ENCODE measurements at regions not wholly inside any gene's neighbourhood (a gene's known extent, or its start where the extent isn't known, plus 50 kb on each side); places are given as distances from the start of the nearest gene placed in this dataset.

GRCh38 chr2:18422432-18423165 is 137.9 kb downstream of the RDH14 start:
- no peaks in the 10 kb centered on the region for H3K9me3 ChIP-seq (ENCODE audit: control insufficient read depth in 2 of 2, insufficient read depth in 1 of 2, low read length in 1 of 2)
- WGBS: 16% methylated on average over 2 of the region's 2 CpGs
- no peaks in the 10 kb centered on the region for H3K4me1 ChIP-seq (ENCODE audit: control insufficient read depth in 2 of 2, insufficient read depth in 2 of 2, low read length in 2 of 2)
- no peak for DNase-seq (ENCODE audit: low read depth in 6 of 9, low spot score in 9 of 9)
- no peaks in the 10 kb centered on the region for H3K27me3 ChIP-seq (ENCODE audit: control insufficient read depth in 2 of 2, insufficient read depth in 1 of 2, low read length in 1 of 2)
- no peak overlapping the region for H3K4me3 ChIP-seq (ENCODE audit: low read length in 2 of 2)
- no peak overlapping the region for H3K27ac ChIP-seq (ENCODE audit: low read depth in 1 of 2, low read length in 1 of 2)
- H3K36me3 ChIP-seq (ENCODE audit: control insufficient read depth in 2 of 2, insufficient read depth in 2 of 2, low read length in 1 of 2): no peaks in the 10 kb centered on the region

GRCh38 chr2:18413676-18414396 is 146.6 kb downstream of the RDH14 start:
- WGBS: 92% methylated on average over 2 of the region's 2 CpGs
- no peak overlapping the region for H3K27ac ChIP-seq (ENCODE audit: low read depth in 1 of 2, low read length in 1 of 2)

GRCh38 chr2:18412980-18413675 is 147.3 kb downstream of the RDH14 start:
- 94% methylated on average over 3 of the region's 3 CpGs for WGBS
- no peak overlapping the region for H3K27ac ChIP-seq (ENCODE audit: low read depth in 1 of 2, low read length in 1 of 2)
- DNase-seq (ENCODE audit: low read depth in 6 of 9, low spot score in 9 of 9): no peak
- H3K4me3 ChIP-seq (ENCODE audit: low read length in 2 of 2): no peak overlapping the region
- no peaks in the 10 kb centered on the region for H3K9me3 ChIP-seq (ENCODE audit: control insufficient read depth in 2 of 2, insufficient read depth in 1 of 2, low read length in 1 of 2)
- H3K36me3 ChIP-seq (ENCODE audit: control insufficient read depth in 2 of 2, insufficient read depth in 2 of 2, low read length in 1 of 2): no peaks in the 10 kb centered on the region
- no peaks in the 10 kb centered on the region for H3K27me3 ChIP-seq (ENCODE audit: control insufficient read depth in 2 of 2, insufficient read depth in 1 of 2, low read length in 1 of 2)
- no peaks in the 10 kb centered on the region for H3K4me1 ChIP-seq (ENCODE audit: control insufficient read depth in 2 of 2, insufficient read depth in 2 of 2, low read length in 2 of 2)

More at GRCh38 chr2:18413676-18414396, 146.6 kb downstream of the RDH14 start:
- Histone ChIP-seq H3K9me3 (ENCODE audit: control insufficient read depth in 2 of 2, insufficient read depth in 1 of 2, low read length in 1 of 2) (no peaks in the 10 kb centered on the region), H3K36me3 (ENCODE audit: control insufficient read depth in 2 of 2, insufficient read depth in 2 of 2, low read length in 1 of 2) (no peaks in the 10 kb centered on the region), H3K4me3 (ENCODE audit: low read length in 2 of 2) (no peak overlapping the region), H3K27me3 (ENCODE audit: control insufficient read depth in 2 of 2, insufficient read depth in 1 of 2, low read length in 1 of 2) (no peaks in the 10 kb centered on the region), H3K4me1 (ENCODE audit: control insufficient read depth in 2 of 2, insufficient read depth in 2 of 2, low read length in 2 of 2) (no peaks in the 10 kb centered on the region)
- DNase-seq (ENCODE audit: low read depth in 6 of 9, low spot score in 9 of 9): no peak

- 94% methylated on average over 1 of the region's 1 CpG for WGBS
Observed at GRCh38 chr2:18411626-18412025, 148.8 kb downstream of the RDH14 start.

DNA sequence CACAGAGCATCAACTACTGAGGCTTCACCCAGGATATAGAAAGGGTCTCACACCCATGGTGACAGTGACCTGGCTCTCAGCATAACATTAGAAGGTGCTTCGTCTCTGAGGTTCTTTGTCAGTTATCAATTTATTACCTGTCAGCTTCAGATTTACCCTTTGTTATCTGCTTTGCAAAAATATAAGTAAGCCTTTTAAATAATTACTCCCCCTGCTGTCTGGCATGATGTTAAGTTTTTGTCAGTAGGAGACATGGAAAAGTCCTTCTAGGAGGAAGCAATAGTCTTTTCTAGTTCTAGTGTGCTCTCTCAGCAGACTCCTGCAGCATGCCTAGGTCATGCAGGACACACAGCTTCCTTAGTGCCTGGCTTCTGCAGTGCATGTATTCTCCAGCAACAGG is 149.9 kb downstream of the RDH14 start:
- WGBS: 81% methylated on average over 1 of the region's 1 CpG
- Histone ChIP-seq H3K36me3 (ENCODE audit: control insufficient read depth in 2 of 2, insufficient read depth in 2 of 2, low read length in 1 of 2) (no peaks in the 10 kb centered on the region), H3K4me3 (ENCODE audit: low read length in 2 of 2) (no peak overlapping the region), H3K4me1 (ENCODE audit: control insufficient read depth in 2 of 2, insufficient read depth in 2 of 2, low read length in 2 of 2) (no peaks in the 10 kb centered on the region), H3K27me3 (ENCODE audit: control insufficient read depth in 2 of 2, insufficient read depth in 1 of 2, low read length in 1 of 2) (no peaks in the 10 kb centered on the region), H3K9me3 (ENCODE audit: control insufficient read depth in 2 of 2, insufficient read depth in 1 of 2, low read length in 1 of 2) (no peaks in the 10 kb centered on the region), H3K27ac (ENCODE audit: low read depth in 1 of 2, low read length in 1 of 2) (no peak overlapping the region)
- no peak for DNase-seq (ENCODE audit: low read depth in 6 of 9, low spot score in 9 of 9)

More at GRCh38 chr2:18411626-18412025, 148.8 kb downstream of the RDH14 start:
- no peak overlapping the region for H3K27ac ChIP-seq (ENCODE audit: low read depth in 1 of 2, low read length in 1 of 2)
- H3K4me3 ChIP-seq (ENCODE audit: low read length in 2 of 2): no peak overlapping the region
- no peaks in the 10 kb centered on the region for H3K27me3 ChIP-seq (ENCODE audit: control insufficient read depth in 2 of 2, insufficient read depth in 1 of 2, low read length in 1 of 2)
- no peaks in the 10 kb centered on the region for H3K36me3 ChIP-seq (ENCODE audit: control insufficient read depth in 2 of 2, insufficient read depth in 2 of 2, low read length in 1 of 2)
- no peaks in the 10 kb centered on the region for H3K9me3 ChIP-seq (ENCODE audit: control insufficient read depth in 2 of 2, insufficient read depth in 1 of 2, low read length in 1 of 2)
- no peak for DNase-seq (ENCODE audit: low read depth in 6 of 9, low spot score in 9 of 9)
- no peaks in the 10 kb centered on the region for H3K4me1 ChIP-seq (ENCODE audit: control insufficient read depth in 2 of 2, insufficient read depth in 2 of 2, low read length in 2 of 2)

- no peaks in the 10 kb centered on the region for H3K9me3 ChIP-seq (ENCODE audit: control insufficient read depth in 2 of 2, insufficient read depth in 1 of 2, low read length in 1 of 2)
- H3K4me1 ChIP-seq (ENCODE audit: control insufficient read depth in 2 of 2, insufficient read depth in 2 of 2, low read length in 2 of 2): no peaks in the 10 kb centered on the region
- 93% methylated on average over 2 of the region's 2 CpGs for WGBS
Observed at GRCh38 chr2:18408638-18409037, 151.8 kb downstream of the RDH14 start.

GRCh38 chr2:18406219-18406618 is 154.2 kb downstream of the RDH14 start:
- no peaks in the 10 kb centered on the region for H3K27me3 ChIP-seq (ENCODE audit: control insufficient read depth in 2 of 2, insufficient read depth in 1 of 2, low read length in 1 of 2)
- DNase-seq (ENCODE audit: low read depth in 6 of 9, low spot score in 9 of 9): no peak
- no peak overlapping the region for H3K27ac ChIP-seq (ENCODE audit: low read depth in 1 of 2, low read length in 1 of 2)
- H3K9me3 ChIP-seq (ENCODE audit: control insufficient read depth in 2 of 2, insufficient read depth in 1 of 2, low read length in 1 of 2): no peaks in the 10 kb centered on the region
- no peaks in the 10 kb centered on the region for H3K4me1 ChIP-seq (ENCODE audit: control insufficient read depth in 2 of 2, insufficient read depth in 2 of 2, low read length in 2 of 2)
- H3K36me3 ChIP-seq (ENCODE audit: control insufficient read depth in 2 of 2, insufficient read depth in 2 of 2, low read length in 1 of 2): no peaks in the 10 kb centered on the region
- 90% methylated on average over 2 of the region's 2 CpGs for WGBS
- no peak overlapping the region for H3K4me3 ChIP-seq (ENCODE audit: low read length in 2 of 2)

More at GRCh38 chr2:18408638-18409037, 151.8 kb downstream of the RDH14 start:
- no peaks in the 10 kb centered on the region for H3K36me3 ChIP-seq (ENCODE audit: control insufficient read depth in 2 of 2, insufficient read depth in 2 of 2, low read length in 1 of 2)
- H3K27me3 ChIP-seq (ENCODE audit: control insufficient read depth in 2 of 2, insufficient read depth in 1 of 2, low read length in 1 of 2): no peaks in the 10 kb centered on the region
- DNase-seq (ENCODE audit: low read depth in 6 of 9, low spot score in 9 of 9): no peak
- H3K4me3 ChIP-seq (ENCODE audit: low read length in 2 of 2): no peak overlapping the region
- H3K27ac ChIP-seq (ENCODE audit: low read depth in 1 of 2, low read length in 1 of 2): no peak overlapping the region

GRCh38 chr2:18404708-18405107 is 155.7 kb downstream of the RDH14 start:
- H3K27me3 ChIP-seq (ENCODE audit: control insufficient read depth in 2 of 2, insufficient read depth in 1 of 2, low read length in 1 of 2): no peaks in the 10 kb centered on the region
- WGBS: 70% methylated on average over 5 of the region's 5 CpGs
- H3K4me1 ChIP-seq (ENCODE audit: control insufficient read depth in 2 of 2, insufficient read depth in 2 of 2, low read length in 2 of 2): no peaks in the 10 kb centered on the region
- H3K36me3 ChIP-seq (ENCODE audit: control insufficient read depth in 2 of 2, insufficient read depth in 2 of 2, low read length in 1 of 2): no peaks in the 10 kb centered on the region
- no peak overlapping the region for H3K27ac ChIP-seq (ENCODE audit: low read depth in 1 of 2, low read length in 1 of 2)
- H3K4me3 ChIP-seq (ENCODE audit: low read length in 2 of 2): no peak overlapping the region
- DNase-seq (ENCODE audit: low read depth in 6 of 9, low spot score in 9 of 9): no peak
- no peaks in the 10 kb centered on the region for H3K9me3 ChIP-seq (ENCODE audit: control insufficient read depth in 2 of 2, insufficient read depth in 1 of 2, low read length in 1 of 2)

DNA sequence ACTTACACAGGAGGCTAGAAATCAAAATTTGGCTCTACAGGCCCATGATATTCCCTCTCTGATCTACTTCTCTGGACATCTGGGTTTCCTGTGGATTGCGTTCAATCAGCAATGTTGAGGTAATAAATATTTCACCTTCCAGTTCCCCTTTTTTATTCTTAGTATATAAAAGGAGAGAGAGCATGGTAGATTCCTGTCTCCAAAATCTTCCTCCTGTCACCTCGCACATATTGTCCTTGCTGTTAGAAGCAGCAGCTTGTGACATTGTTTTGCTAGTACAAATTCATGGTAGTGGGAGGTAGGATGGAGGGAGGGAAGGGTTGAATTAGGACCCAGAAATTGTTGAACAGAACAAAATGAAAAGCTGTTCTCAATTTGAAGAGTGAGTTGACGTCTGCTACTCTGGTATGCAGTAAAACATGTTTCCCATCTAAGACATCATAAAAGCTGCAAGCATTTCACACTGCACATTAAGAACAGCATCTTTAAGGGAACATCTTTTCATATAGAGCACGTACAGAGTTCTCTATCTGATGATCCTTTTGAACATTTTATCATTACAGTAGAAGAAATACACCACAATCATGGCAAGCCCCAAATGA is 156.4 kb downstream of the RDH14 start:
- no peaks in the 10 kb centered on the region for H3K27me3 ChIP-seq (ENCODE audit: control insufficient read depth in 2 of 2, insufficient read depth in 1 of 2, low read length in 1 of 2)
- no peaks in the 10 kb centered on the region for H3K36me3 ChIP-seq (ENCODE audit: control insufficient read depth in 2 of 2, insufficient read depth in 2 of 2, low read length in 1 of 2)
- no peaks in the 10 kb centered on the region for H3K9me3 ChIP-seq (ENCODE audit: control insufficient read depth in 2 of 2, insufficient read depth in 1 of 2, low read length in 1 of 2)
- WGBS: 33% methylated on average over 4 of the region's 4 CpGs
- no peak overlapping the region for H3K27ac ChIP-seq (ENCODE audit: low read depth in 1 of 2, low read length in 1 of 2)
- no peak overlapping the region for H3K4me3 ChIP-seq (ENCODE audit: low read length in 2 of 2)
- no peak for DNase-seq (ENCODE audit: low read depth in 6 of 9, low spot score in 9 of 9)
- H3K4me1 ChIP-seq (ENCODE audit: control insufficient read depth in 2 of 2, insufficient read depth in 2 of 2, low read length in 2 of 2): no peaks in the 10 kb centered on the region

All from thymus (tissue), 11 donors.